Neural progenitor cell (in vitro differentiated cells): ENCODE measurements at regions not wholly inside any gene's neighbourhood (a gene's known extent, or its start where the extent isn't known, plus 50 kb on each side); places are given as distances from the start of the nearest gene placed in this dataset.

ENCODE experiments used
- EZH2phosphoT487 ChIP-seq: fragments of 200-600 bp; sonication (generic); IDR thresholded peaks from 2 replicates; pipeline ENCODE4 v1.6.1; 2017; ENCODE audit warnings: antibody characterized with exemption
- TF ChIP-seq, protein P1 (sequence below): fragments of 200-600 bp; sonication (generic); IDR thresholded peaks from 2 replicates; pipeline ENCODE4 v1.5.1; 2017; ENCODE audit warnings: antibody characterized with exemption, mild to moderate bottlenecking

DNA sequence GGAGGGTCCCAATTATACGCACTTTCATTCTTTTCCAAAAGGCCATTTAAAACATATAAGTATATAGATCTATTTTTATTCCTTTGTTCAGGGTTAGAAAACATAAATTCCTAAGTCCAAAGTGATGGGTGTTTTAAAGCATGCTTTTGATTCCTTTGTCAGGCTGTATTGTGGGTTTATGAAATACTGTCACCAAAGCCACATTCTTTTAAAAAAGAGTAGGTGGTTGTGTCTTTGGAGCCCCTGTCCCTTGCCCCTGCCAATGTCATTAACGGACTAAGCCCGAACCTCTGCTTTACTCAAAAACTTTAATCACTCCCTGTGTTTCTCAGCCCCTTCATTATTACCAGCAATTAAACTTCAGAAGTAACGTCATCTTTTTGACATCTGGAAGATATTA is 104.9 kb upstream of the APCDD1 start:
- TF ChIP-seq, protein P1, sequence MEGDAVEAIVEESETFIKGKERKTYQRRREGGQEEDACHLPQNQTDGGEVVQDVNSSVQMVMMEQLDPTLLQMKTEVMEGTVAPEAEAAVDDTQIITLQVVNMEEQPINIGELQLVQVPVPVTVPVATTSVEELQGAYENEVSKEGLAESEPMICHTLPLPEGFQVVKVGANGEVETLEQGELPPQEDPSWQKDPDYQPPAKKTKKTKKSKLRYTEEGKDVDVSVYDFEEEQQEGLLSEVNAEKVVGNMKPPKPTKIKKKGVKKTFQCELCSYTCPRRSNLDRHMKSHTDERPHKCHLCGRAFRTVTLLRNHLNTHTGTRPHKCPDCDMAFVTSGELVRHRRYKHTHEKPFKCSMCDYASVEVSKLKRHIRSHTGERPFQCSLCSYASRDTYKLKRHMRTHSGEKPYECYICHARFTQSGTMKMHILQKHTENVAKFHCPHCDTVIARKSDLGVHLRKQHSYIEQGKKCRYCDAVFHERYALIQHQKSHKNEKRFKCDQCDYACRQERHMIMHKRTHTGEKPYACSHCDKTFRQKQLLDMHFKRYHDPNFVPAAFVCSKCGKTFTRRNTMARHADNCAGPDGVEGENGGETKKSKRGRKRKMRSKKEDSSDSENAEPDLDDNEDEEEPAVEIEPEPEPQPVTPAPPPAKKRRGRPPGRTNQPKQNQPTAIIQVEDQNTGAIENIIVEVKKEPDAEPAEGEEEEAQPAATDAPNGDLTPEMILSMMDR = no peak
- no peak for TF ChIP-seq EZH2phosphoT487
